ENCODE measurements at regions not wholly inside any gene's neighbourhood (a gene's known extent, or its start where the extent isn't known, plus 50 kb on each side); places are given as distances from the start of the nearest gene placed in this dataset.

DNA sequence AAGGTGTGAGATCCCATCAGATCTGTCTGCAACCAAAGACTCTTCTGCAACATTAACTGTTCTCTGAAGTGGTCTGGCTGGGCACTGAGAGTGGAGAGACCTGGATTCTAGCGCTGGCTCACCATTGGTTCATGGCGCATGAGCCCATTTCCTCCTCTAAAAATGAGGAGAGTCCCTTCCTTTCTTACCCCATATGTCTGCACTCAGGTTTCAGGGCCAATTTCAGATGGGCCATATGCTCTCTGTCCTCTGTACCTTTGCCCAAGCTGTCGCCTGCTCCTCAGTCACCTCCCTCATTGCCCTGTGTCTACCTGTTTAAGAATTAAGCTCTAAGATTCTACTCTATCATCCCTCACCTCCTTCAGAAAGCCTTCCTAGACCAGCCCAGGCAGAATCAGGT, 484.7 kb downstream of the INSC start:
- H3K9me3 ChIP-seq: no peaks in the 10 kb centered on the region
- H3K4me1 ChIP-seq: peaks cover 3 to 10% of the 10 kb centered on the region in 2 donors
- intact Hi-C loops (cut with DNase I; ENCODE audit: low total_unique reads): no loop called here
- no peaks in the 10 kb centered on the region for H3K27me3 ChIP-seq
- H3K4me3 ChIP-seq: no peak overlapping the region
- no peaks in the 10 kb centered on the region for H3K36me3 ChIP-seq
- DNase-seq: no peak
- no peak overlapping the region for H3K27ac ChIP-seq
- no peak for TF ChIP-seq POLR2A (IDR thresholded peaks at IDR 0.05)
- TF ChIP-seq, protein P1, sequence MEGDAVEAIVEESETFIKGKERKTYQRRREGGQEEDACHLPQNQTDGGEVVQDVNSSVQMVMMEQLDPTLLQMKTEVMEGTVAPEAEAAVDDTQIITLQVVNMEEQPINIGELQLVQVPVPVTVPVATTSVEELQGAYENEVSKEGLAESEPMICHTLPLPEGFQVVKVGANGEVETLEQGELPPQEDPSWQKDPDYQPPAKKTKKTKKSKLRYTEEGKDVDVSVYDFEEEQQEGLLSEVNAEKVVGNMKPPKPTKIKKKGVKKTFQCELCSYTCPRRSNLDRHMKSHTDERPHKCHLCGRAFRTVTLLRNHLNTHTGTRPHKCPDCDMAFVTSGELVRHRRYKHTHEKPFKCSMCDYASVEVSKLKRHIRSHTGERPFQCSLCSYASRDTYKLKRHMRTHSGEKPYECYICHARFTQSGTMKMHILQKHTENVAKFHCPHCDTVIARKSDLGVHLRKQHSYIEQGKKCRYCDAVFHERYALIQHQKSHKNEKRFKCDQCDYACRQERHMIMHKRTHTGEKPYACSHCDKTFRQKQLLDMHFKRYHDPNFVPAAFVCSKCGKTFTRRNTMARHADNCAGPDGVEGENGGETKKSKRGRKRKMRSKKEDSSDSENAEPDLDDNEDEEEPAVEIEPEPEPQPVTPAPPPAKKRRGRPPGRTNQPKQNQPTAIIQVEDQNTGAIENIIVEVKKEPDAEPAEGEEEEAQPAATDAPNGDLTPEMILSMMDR (IDR thresholded peaks at IDR 0.05): no peak

DNA sequence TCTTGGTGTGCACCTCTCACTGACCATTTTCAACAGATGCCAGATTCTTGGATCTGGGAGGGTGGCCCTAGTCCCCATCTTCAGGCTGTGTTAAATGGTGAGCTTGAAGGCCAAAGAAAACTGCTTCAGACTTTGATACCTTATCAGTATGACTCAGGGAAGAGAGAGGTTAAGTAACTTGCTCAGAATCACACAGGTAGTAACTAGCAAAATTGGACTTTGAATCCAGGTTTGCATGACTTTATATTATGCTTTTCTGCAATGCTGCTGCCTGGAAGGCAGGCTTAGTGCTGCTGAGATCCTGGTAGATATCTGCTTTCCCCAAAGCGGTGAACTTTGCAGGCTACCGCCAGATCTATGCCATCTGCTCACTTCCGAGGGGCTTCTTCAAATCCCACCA, 487.3 kb downstream of the INSC start:
- Histone ChIP-seq H3K4me1 (peaks cover 3 to 6% of the 10 kb centered on the region in 2 donors), H3K9me3 (no peaks in the 10 kb centered on the region), H3K36me3 (no peaks in the 10 kb centered on the region), H3K27ac (no peak overlapping the region), H3K4me3 (no peak overlapping the region), H3K27me3 (no peaks in the 10 kb centered on the region)
- intact Hi-C loops (cut with DNase I; ENCODE audit: low total_unique reads): no loop called here
- no peak for DNase-seq
- TF ChIP-seq, protein P1 (IDR thresholded peaks at IDR 0.05): no peak
- TF ChIP-seq POLR2A (IDR thresholded peaks at IDR 0.05): no peak

DNA sequence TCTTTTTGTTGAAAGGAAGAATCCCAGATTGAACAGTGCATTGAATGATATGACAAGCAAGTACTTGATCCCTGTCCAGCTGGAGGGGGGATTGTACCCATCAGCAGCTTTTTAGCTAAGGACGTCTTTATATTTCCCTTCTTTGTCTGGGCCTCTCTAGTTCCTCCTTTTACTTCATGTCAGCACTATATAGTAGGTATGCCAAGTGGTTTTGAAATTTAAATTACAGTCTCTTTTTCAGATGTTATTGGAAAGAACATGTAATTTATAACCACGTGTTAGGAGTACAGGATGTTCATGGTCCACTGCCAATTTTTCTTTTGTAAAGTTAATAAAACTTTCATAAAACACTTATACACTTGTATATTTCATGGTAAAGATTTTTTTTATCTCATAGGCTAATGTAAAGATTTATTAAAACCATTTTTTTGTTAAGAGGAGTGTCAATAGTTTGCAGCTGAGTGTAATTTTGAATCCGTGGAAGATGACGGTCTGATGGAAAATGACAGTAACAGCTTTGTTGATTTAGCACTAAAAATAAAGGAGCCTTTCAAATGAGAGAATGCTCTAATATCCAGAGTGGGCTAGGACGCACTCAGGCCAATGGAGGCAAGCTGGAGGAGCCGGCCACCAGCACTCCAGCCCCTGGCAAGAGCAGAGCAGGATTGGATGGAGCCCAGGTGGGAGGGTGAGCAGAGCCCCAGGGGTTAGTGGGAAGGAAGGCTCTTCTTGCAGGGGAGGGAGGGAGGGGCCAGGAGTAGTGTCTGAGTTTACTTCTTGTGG, 488.3 kb downstream of the INSC start:
- no peaks in the 10 kb centered on the region for H3K36me3 ChIP-seq
- peaks cover 3 to 6% of the 10 kb centered on the region in 2 donors for H3K4me1 ChIP-seq
- H3K4me3 ChIP-seq: no peak overlapping the region
- DNase-seq: peak; percentile 43 to 80
- TF ChIP-seq, protein P1 (IDR thresholded peaks at IDR 0.05): no peak
- TF ChIP-seq POLR2A (IDR thresholded peaks at IDR 0.05): no peak
- intact Hi-C loops (cut with DNase I; ENCODE audit: low total_unique reads): no loop called here
- H3K27ac ChIP-seq: peak overlapping the region; percentile 17 to 34
- no peaks in the 10 kb centered on the region for H3K9me3 ChIP-seq
- H3K27me3 ChIP-seq: no peaks in the 10 kb centered on the region

- Histone ChIP-seq H3K27ac (no peak overlapping the region), H3K9me3 (no peaks in the 10 kb centered on the region), H3K27me3 (no peaks in the 10 kb centered on the region), H3K4me1 (peaks cover 3 to 6% of the 10 kb centered on the region in 2 donors), H3K4me3 (no peak overlapping the region), H3K36me3 (no peaks in the 10 kb centered on the region)
- intact Hi-C loops (cut with DNase I; ENCODE audit: low total_unique reads): no loop called here
- no peak for DNase-seq
- TF ChIP-seq POLR2A (IDR thresholded peaks at IDR 0.05): no peak
- TF ChIP-seq, protein P1 (IDR thresholded peaks at IDR 0.05): no peak
These were observed 490.4 kb downstream of the INSC start for GRCh38 chr11:15605094-15605493.

GRCh38 chr11:15607361-15608036, 492.8 kb downstream of the INSC start:
- Histone ChIP-seq H3K4me1 (peaks cover 0 to 5% of the 10 kb centered on the region in 2 donors), H3K9me3 (no peaks in the 10 kb centered on the region), H3K27ac (no peak overlapping the region), H3K27me3 (no peaks in the 10 kb centered on the region), H3K4me3 (no peak overlapping the region), H3K36me3 (no peaks in the 10 kb centered on the region)
- intact Hi-C loops (cut with DNase I; ENCODE audit: low total_unique reads): no loop called here
- TF ChIP-seq, protein P1 (IDR thresholded peaks at IDR 0.05): no peak
- no peak for TF ChIP-seq POLR2A (IDR thresholded peaks at IDR 0.05)
- no peak for DNase-seq

Measured in uterus (tissue), 3 donors.